ENCODE measurements at regions not wholly inside any gene's neighbourhood (a gene's known extent, or its start where the extent isn't known, plus 50 kb on each side); places are given as distances from the start of the nearest gene placed in this dataset.
"Not testable (repeated sequence)": the region's sequence is repeated elsewhere in the genome, so short reads cannot be mapped to it uniquely, and the experiment has no call there.

DNA sequence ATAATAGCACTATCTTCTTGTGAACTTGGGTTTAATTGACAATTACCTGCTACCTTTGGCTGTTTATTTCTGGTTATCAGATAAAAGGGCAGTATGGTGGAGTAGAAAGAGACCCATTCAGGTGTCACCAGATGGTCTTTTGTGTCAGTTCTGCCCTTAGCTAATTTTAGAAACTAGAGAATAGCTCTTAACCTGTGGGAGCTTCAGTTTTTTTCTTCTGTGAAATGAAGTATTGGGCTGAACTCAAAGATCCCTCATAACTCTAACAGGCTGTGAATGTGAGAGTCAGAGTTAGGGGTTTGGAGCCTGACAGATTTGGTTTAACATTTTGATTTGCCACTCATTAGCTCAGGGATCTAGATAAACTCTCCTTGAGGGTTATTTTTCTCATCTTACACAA lies 335.2 kb downstream of the PPP1R2C start:
- no peak for DNase-seq (ENCODE audit: low read depth)

DNA sequence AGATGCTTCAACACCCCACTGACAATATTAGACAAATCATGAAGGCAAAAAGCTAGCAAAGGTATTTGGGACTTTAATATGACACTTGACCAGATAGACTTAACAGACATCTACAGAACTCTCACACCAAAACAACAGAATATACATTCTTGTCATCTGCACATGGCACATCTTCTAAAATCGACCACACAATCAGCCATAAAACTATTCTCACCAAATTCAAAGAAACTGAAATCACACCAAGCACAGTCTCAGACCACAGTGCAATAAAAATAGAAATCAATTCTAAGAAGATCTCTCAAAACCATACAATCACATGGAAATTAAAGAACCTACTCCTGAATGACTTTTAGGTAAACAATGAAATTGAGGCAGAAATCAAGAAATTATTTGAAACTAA lies 340.8 kb downstream of the PPP1R2C start:
- no peak for DNase-seq (ENCODE audit: low read depth)

GRCh38 chrX:42434458-42435166 lies 343.4 kb downstream of the PPP1R2C start:
- DNase-seq (ENCODE audit: low read depth), result no peak

- no peak for DNase-seq (ENCODE audit: low read depth)
Measured at GRCh38 chrX:42432552-42432951, 345.4 kb downstream of the PPP1R2C start.

DNA sequence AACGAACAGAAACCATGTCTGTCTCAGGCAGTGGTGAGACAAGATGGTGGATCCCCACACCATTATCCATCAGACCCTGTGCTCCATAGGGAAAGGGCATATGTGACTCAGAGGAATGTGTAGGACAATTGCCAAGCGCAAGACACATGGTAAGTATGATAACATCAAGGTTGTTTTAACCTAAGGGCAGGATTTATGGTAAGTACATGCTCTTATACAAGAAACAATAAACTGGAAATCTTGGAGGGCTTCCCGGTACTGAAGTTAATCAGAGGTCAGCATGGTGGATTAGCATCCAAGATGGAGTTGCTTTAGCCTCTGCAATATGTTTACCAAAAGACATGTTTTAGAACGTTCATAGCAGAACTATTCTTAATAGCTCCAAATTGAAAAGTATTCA lies 355.0 kb downstream of the PPP1R2C start:
- DNase-seq (ENCODE audit: low read depth), result no peak

DNA sequence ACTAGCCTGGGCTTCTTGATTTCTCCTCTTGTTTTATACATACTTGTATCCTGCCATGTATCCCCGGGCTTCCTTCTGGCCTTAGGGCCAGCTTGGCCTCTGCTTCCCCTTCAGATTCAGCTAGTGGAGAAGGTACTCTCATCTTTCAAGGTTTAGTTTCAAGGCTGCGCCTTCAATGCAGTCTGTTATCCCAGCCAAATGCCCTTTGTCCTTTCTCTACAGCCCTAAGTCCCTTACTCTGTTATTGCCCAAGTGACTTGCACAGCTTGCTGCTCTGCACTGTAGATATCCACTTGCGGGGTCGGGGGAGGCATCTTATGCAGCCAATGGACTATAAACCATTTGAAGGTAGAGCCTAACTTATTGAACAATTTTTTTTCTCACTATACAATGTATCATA lies 357.5 kb downstream of the PPP1R2C start:
- no peak for DNase-seq (ENCODE audit: low read depth)

GRCh38 chrX:42415636-42416035 lies 362.3 kb downstream of the PPP1R2C start:
- DNase-seq (ENCODE audit: low read depth), result no peak

DNA sequence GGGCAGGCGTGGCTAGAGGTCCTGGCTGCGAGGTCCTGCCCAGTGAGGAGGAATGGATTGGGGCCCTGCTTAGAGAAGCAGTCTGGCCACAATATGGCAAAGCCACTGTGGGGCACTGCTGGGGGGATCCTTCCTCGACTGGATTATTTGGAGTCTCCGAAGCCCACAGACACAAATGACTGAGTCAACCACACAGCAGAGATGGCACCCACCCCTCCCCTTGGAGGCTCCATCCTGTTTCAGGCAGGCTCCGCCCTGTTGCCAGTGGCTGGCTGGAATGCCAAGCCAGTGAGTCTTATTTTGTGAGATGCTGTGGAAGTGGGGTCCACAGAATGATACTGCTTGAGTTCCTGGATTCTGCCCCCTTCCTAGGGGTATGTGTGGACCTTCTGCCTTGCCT lies 363.9 kb downstream of the PPP1R2C start:
- no peak for DNase-seq (ENCODE audit: low read depth)

- DNase-seq (ENCODE audit: low read depth), result no peak
Measured at GRCh38 chrX:42399632-42400024, 378.3 kb downstream of the PPP1R2C start.

DNA sequence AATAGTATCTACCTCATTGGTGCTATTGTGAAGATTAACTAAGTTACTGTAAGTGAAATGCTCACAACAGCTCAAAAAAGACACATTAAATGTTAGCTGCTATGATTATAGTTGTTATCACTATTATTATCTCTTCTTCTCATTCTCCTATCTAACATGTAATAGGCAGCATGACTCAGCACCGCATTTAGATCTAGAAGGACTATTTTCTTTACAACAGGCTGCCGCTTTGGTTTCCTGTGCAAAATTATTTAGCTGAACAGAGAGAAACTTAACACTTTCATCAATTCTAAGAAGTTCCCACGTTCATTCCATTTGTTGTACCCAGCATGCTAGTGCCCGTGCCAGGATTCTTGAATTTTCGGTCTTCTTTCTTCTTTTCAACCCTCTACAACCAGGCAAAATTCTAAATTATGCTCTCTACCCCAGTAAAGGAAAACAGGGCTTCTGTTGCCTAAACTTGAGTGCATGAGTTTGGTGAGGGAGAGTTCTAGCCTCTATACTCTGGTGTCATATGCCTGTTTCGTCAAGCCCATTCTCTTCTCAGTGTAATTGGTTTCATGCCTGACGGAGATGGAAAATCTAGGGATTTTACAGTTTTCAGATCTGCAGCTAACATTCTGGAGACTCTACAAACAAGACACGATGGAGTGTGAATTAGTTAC lies 378.9 kb downstream of the PPP1R2C start:
- DNase-seq (ENCODE audit: low read depth), result no peak

DNA sequence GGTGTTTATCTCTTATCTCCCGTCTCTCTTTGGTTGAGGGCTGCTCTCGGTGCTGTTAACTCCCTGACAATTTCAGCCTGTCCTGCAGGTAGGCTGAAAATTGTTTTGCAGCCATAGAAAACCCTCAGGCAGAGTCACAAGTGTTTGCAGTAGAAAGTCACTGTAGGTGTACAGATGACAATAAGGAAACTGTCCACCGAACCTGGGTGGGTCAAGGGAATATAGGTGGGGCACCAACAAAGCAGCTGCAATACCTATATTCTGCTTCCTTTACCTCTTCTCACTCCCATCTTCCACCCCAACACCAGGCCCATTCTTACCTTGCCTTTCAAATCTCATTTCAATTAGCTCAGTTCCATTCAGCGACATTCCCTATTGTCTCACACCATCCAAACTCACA lies 381.8 kb downstream of the PPP1R2C start:
- no peak for DNase-seq (ENCODE audit: low read depth)

GRCh38 chrX:42392846-42393245 lies 385.1 kb downstream of the PPP1R2C start:
- DNase-seq (ENCODE audit: low read depth), result no peak

DNA sequence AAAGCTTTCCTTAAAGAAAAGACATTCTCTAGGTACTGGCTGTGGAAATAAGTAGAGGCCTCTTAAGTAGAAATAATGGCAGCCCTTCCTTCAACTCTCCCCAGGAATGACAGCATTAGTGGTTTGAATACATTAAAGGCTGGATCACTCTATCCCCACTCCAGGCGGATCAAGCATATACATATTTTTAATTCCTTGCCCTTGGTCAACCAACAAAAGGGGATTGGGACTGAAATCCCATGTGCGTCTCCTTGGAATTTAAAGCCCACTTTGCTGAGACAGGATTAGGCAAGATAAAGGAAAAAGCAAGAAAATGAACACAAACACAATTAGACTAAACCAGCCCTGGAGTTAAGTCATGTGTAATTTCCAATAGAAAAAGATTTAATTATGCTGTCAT lies 391.3 kb downstream of the PPP1R2C start:
- DNase-seq (ENCODE audit: low read depth), result no peak

DNA sequence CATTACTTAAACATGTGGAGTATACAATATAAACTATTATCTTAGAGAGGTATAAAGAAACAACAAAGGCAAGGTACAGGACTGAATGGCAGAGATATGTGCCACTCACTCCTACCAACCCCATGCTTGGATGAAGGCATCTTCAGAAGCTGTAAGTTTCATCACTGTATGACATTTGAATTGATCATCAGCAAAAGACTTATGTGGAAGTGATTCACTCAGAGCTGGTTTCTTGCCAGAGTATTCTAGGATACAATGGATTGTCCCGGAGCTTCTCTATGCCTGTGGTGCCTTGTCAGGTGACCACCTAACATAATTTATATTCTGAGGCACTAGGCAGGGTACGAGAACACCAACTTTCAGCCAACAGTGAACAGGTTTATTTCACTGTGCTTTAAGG lies 392.2 kb downstream of the PPP1R2C start:
- DNase-seq (ENCODE audit: low read depth), result no peak

- DNase-seq (ENCODE audit: low read depth), result no peak
Measured at GRCh38 chrX:42384956-42385355, 393.0 kb downstream of the PPP1R2C start.

GRCh38 chrX:42378857-42379256 lies 399.1 kb downstream of the PPP1R2C start:
- DNase-seq (ENCODE audit: low read depth), result no peak

- DNase-seq (ENCODE audit: low read depth), result no peak
Measured at GRCh38 chrX:42375086-42375485, 402.9 kb downstream of the PPP1R2C start.

DNA sequence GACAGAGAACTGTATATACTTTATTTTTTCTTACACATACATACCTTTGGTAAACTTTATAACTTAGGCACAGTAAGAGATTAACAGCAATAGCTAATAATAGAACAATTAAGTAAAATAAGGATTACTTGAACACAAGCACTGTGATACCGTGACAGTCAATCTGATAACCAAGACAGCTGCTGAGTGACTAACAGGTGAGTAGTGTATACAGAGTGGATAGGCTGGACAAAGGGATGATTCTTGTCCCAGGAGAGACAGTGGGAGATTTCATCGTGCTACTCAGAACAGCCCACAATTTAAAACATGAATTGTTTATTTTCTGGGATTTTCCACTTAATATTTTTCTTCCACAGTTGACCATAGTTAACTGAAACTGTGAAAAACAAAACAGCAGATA lies 411.8 kb downstream of the PPP1R2C start:
- DNase-seq (ENCODE audit: low read depth), result no peak

DNA sequence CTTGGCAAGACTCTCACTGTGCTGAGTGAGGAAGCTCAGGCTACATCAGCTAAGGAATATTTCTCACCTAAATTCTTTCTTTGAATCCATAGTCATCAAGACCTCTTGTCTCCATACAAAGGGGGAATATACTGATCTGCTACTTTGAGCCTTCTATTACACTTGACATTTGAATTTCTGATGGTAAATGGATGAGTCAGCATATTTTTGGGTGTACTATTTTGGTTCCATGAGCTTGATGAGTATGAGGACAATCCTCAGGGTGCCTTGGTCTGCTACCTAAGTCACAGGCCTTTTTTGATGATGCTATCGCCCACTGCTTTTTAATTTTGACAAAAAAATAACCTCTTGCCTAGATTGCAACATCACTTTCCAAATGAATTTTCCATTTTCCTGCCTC lies 415.7 kb downstream of the PPP1R2C start:
- no peak for DNase-seq (ENCODE audit: low read depth)

DNA sequence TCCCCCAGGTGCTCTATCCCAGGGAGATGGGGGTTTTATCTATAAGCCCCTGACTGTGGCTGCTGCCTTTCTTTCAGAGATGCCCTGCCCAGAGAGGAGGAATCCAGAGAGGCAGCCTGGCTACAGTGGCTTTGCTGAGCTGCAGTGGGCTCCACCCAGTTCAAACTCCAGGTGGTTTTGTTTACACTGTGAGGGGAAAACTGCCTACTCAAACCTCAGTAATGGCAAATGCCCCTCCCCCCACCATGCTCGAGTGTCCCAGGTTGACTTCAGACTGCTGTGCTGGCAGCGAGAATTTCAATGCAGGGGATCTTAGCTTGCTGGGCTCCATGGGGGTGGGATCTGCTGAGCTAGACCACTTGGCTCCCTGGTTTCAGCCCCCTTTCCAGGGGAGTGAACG lies 419.6 kb upstream of the CASK start:
- not testable (repeated sequence) for DNase-seq (ENCODE audit: low read depth)
